Mesendoderm (in vitro differentiated cells): ENCODE measurements at regions not wholly inside any gene's neighbourhood (a gene's known extent, or its start where the extent isn't known, plus 50 kb on each side); places are given as distances from the start of the nearest gene placed in this dataset.
"Not testable (repeated sequence)": the region's sequence is repeated elsewhere in the genome, so short reads cannot be mapped to it uniquely, and the experiment has no call there.

Experiments
- DNase-seq: peaks from one replicate; pipeline ENCODE4 v3.0.0; 2013
- H2AK5ac ChIP-seq: 2 replicates; pipeline ENCODE4 v1.6.1; 2013; ENCODE audit warnings: low read length, inconsistent platforms
- H2BK120ac ChIP-seq: 2 replicates; pipeline ENCODE4 v1.6.1; 2013; ENCODE audit warnings: low read depth, mild to moderate bottlenecking, low read length, moderate library complexity, mixed read lengths
- H2BK15ac ChIP-seq: replicated peaks from 2 replicates; pipeline ENCODE4 v1.6.1; 2013; ENCODE audit warnings: low read depth, mild to moderate bottlenecking, moderate library complexity
- H2BK5ac ChIP-seq: 2 replicates; pipeline ENCODE4 v1.6.1; 2013; ENCODE audit warnings: low read length, inconsistent platforms
- H3K18ac ChIP-seq: 2 replicates; pipeline ENCODE4 v1.6.1; 2013; ENCODE audit warnings: mild to moderate bottlenecking, low read length, mixed read lengths
- H3K23ac ChIP-seq: one replicate; pipeline ENCODE4 v1.6.1; 2013; ENCODE audit warnings: low read length
- H3K27ac ChIP-seq: 2 replicates; pipeline ENCODE4 v1.5.1; 2013; ENCODE audit warnings: low read depth, mild to moderate bottlenecking, inconsistent platforms, low read length, moderate library complexity
- H3K27me3 ChIP-seq: 2 replicates; pipeline ENCODE4 v1.6.1; 2013; ENCODE audit warnings: low read length, control low read depth, mild to moderate bottlenecking, inconsistent platforms; ENCODE audit not compliant: insufficient read depth, poor library complexity
- H3K36me3 ChIP-seq: 2 replicates; pipeline ENCODE4 v1.6.1; 2013; ENCODE audit warnings: low read length, inconsistent platforms; ENCODE audit not compliant: control insufficient read depth, insufficient read depth
- H3K4ac ChIP-seq: one replicate; pipeline ENCODE4 v1.6.1; 2013; ENCODE audit warnings: low read depth, mild to moderate bottlenecking, low read length, moderate library complexity
- H3K4me1 ChIP-seq: 2 replicates; pipeline ENCODE4 v1.6.1; 2013; ENCODE audit warnings: low read depth, low read length, inconsistent platforms; ENCODE audit not compliant: control insufficient read depth
- H3K4me2 ChIP-seq: 2 replicates; pipeline ENCODE4 v1.6.1; 2013; ENCODE audit warnings: low read length
- H3K4me3 ChIP-seq: 2 replicates; pipeline ENCODE4 v1.5.1; 2013; ENCODE audit warnings: mild to moderate bottlenecking, low read length
- H3K56ac ChIP-seq: one replicate; pipeline ENCODE4 v1.6.1; 2013; ENCODE audit warnings: low read length
- H3K79me1 ChIP-seq: 2 replicates; pipeline ENCODE4 v1.6.1; 2013; ENCODE audit warnings: low read length, inconsistent platforms
- H3K79me2 ChIP-seq: 2 replicates; pipeline ENCODE4 v1.6.1; 2013; ENCODE audit warnings: mild to moderate bottlenecking, low read length; ENCODE audit not compliant: control insufficient read depth, insufficient read depth
- H3K9ac ChIP-seq: 2 replicates; pipeline ENCODE4 v1.6.1; 2013; ENCODE audit warnings: low read length, inconsistent platforms
- H4K5ac ChIP-seq: one replicate; pipeline ENCODE4 v1.6.1; 2013; ENCODE audit warnings: low read length
- H4K8ac ChIP-seq: one replicate; pipeline ENCODE4 v1.6.1; 2013; ENCODE audit warnings: low read depth, mild to moderate bottlenecking, control low read depth, low read length, moderate library complexity
- WGBS: extraction: QIAGEN DNeasy Blood & Tissue Kit; methylation state at CpG from one replicate; pipeline ENCODE4 v1.1.7; 2013; ENCODE audit warnings: low lambda C conversion rate, missing lambda C conversion rate; ENCODE audit not compliant: insufficient coverage; ENCODE audit errors: extremely low coverage; 5-methylcytosine and 5-hydroxymethylcytosine counted together

- not testable (repeated sequence) for H3K27me3 ChIP-seq, H3K56ac ChIP-seq, H3K4me1 ChIP-seq, H3K27ac ChIP-seq, H3K9ac ChIP-seq, H4K8ac ChIP-seq, H3K23ac ChIP-seq, H2BK15ac ChIP-seq, H3K4me2 ChIP-seq, DNase-seq, H3K18ac ChIP-seq, H3K4me3 ChIP-seq, H2BK120ac ChIP-seq, H3K36me3 ChIP-seq, H2BK5ac ChIP-seq, H2AK5ac ChIP-seq, H3K79me1 ChIP-seq, H4K5ac ChIP-seq, H3K4ac ChIP-seq, H3K79me2 ChIP-seq
- no CpG with 5 or more reads among the region's 5 CpGs for WGBS
Measured at GRCh38 chr7:113748385-113748784, 170.4 kb downstream of the PPP1R3A start.

GRCh38 chr7:113742946-113743431 is 175.8 kb downstream of the PPP1R3A start:
- not testable (repeated sequence) for H3K4me3 ChIP-seq, H3K27ac ChIP-seq
- DNase-seq = peak; percentile 16

GRCh38 chr7:113742377-113742776 is 176.4 kb downstream of the PPP1R3A start:
- H3K79me1 ChIP-seq = no peaks in the 10 kb centered on the region
- no peak for DNase-seq

More at GRCh38 chr7:113742946-113743431, 175.8 kb downstream of the PPP1R3A start:
- H3K56ac ChIP-seq, H2AK5ac ChIP-seq, H2BK120ac ChIP-seq, H3K23ac ChIP-seq, H3K36me3 ChIP-seq, H3K18ac ChIP-seq, H3K4ac ChIP-seq, H4K5ac ChIP-seq, H3K4me2 ChIP-seq, H4K8ac ChIP-seq, H3K27me3 ChIP-seq, H3K79me1 ChIP-seq, H3K4me1 ChIP-seq, H3K79me2 ChIP-seq, H2BK5ac ChIP-seq, H2BK15ac ChIP-seq, H3K9ac ChIP-seq: not testable (repeated sequence)
- WGBS = no CpG with 5 or more reads among the region's 34 CpGs

GRCh38 chr7:113731571-113731970 is 187.2 kb downstream of the PPP1R3A start:
- Histone ChIP-seq H3K36me3 (no peaks in the 10 kb centered on the region), H3K27ac (no peak overlapping the region), H4K8ac (no peak overlapping the region), H3K18ac (no peak overlapping the region), H3K27me3 (no peaks in the 10 kb centered on the region), H3K9ac (no peak overlapping the region), H2BK15ac (no peak overlapping the region), H3K4ac (no peak overlapping the region), H3K4me3 (no peak overlapping the region), H3K4me2 (no peak overlapping the region), H2AK5ac (no peak overlapping the region), H3K23ac (no peak overlapping the region), H2BK120ac (no peak overlapping the region), H3K79me1 (no peaks in the 10 kb centered on the region), H2BK5ac (no peak overlapping the region), H3K4me1 (no peaks in the 10 kb centered on the region), H3K79me2 (no peaks in the 10 kb centered on the region), H3K56ac (no peak overlapping the region), H4K5ac (no peak overlapping the region)
- no peak for DNase-seq
- WGBS = no CpG with 5 or more reads among the region's 3 CpGs

More at GRCh38 chr7:113742377-113742776, 176.4 kb downstream of the PPP1R3A start:
- no peaks in the 10 kb centered on the region for H3K36me3 ChIP-seq
- no peak overlapping the region for H3K27ac ChIP-seq
- no peak overlapping the region for H3K56ac ChIP-seq
- H3K4me2 ChIP-seq = no peak overlapping the region
- no peak overlapping the region for H3K4ac ChIP-seq
- H3K4me3 ChIP-seq = no peak overlapping the region
- no peak overlapping the region for H3K18ac ChIP-seq
- H3K23ac ChIP-seq = no peak overlapping the region
- H3K4me1 ChIP-seq = no peaks in the 10 kb centered on the region
- no peak overlapping the region for H3K9ac ChIP-seq
- WGBS = 100% methylated on average over 1 of the region's 2 CpGs
- no peaks in the 10 kb centered on the region for H3K79me2 ChIP-seq
- H2BK120ac ChIP-seq = no peak overlapping the region
- H2AK5ac ChIP-seq = no peak overlapping the region
- H2BK15ac ChIP-seq = no peak overlapping the region
- H4K8ac ChIP-seq = no peak overlapping the region
- no peak overlapping the region for H4K5ac ChIP-seq
- no peak overlapping the region for H2BK5ac ChIP-seq
- no peaks in the 10 kb centered on the region for H3K27me3 ChIP-seq

- no peak overlapping the region for H2BK5ac ChIP-seq
- H3K4ac ChIP-seq = no peak overlapping the region
- H3K56ac ChIP-seq = no peak overlapping the region
- H2BK15ac ChIP-seq = no peak overlapping the region
- H3K4me3 ChIP-seq = no peak overlapping the region
- no peak overlapping the region for H2BK120ac ChIP-seq
- H3K36me3 ChIP-seq = no peaks in the 10 kb centered on the region
- no peak overlapping the region for H3K4me2 ChIP-seq
- H3K27ac ChIP-seq = no peak overlapping the region
- H3K79me1 ChIP-seq = no peaks in the 10 kb centered on the region
- no peak overlapping the region for H3K9ac ChIP-seq
- H3K27me3 ChIP-seq = no peaks in the 10 kb centered on the region
- H4K5ac ChIP-seq = no peak overlapping the region
- no peak overlapping the region for H3K18ac ChIP-seq
- H3K23ac ChIP-seq = no peak overlapping the region
- DNase-seq = no peak
- H3K4me1 ChIP-seq = no peaks in the 10 kb centered on the region
- no peak overlapping the region for H2AK5ac ChIP-seq
- no CpG with 5 or more reads among the region's 1 CpG for WGBS
- no peaks in the 10 kb centered on the region for H3K79me2 ChIP-seq
- H4K8ac ChIP-seq = no peak overlapping the region
Measured at GRCh38 chr7:113730309-113730955, 188.4 kb downstream of the PPP1R3A start.

- H4K5ac ChIP-seq = no peak overlapping the region
- H3K4ac ChIP-seq = no peak overlapping the region
- no peak overlapping the region for H2BK15ac ChIP-seq
- H3K36me3 ChIP-seq = no peaks in the 10 kb centered on the region
- no peak overlapping the region for H2BK5ac ChIP-seq
- H2BK120ac ChIP-seq = no peak overlapping the region
- no peak overlapping the region for H3K18ac ChIP-seq
- H3K27ac ChIP-seq = no peak overlapping the region
- no peaks in the 10 kb centered on the region for H3K79me1 ChIP-seq
- H3K79me2 ChIP-seq = no peaks in the 10 kb centered on the region
- WGBS = no CpG with 5 or more reads among the region's 3 CpGs
- H3K9ac ChIP-seq = no peak overlapping the region
- H3K56ac ChIP-seq = no peak overlapping the region
- H3K4me1 ChIP-seq = no peaks in the 10 kb centered on the region
- no peak overlapping the region for H3K4me3 ChIP-seq
- no peak overlapping the region for H3K4me2 ChIP-seq
- H2AK5ac ChIP-seq = no peak overlapping the region
- H3K23ac ChIP-seq = no peak overlapping the region
- H3K27me3 ChIP-seq = no peaks in the 10 kb centered on the region
- DNase-seq = no peak
- no peak overlapping the region for H4K8ac ChIP-seq
Measured at GRCh38 chr7:113727486-113727885, 191.3 kb downstream of the PPP1R3A start.
